ENCODE measurements at regions not wholly inside any gene's neighbourhood (a gene's known extent, or its start where the extent isn't known, plus 50 kb on each side); places are given as distances from the start of the nearest gene placed in this dataset.

DNA sequence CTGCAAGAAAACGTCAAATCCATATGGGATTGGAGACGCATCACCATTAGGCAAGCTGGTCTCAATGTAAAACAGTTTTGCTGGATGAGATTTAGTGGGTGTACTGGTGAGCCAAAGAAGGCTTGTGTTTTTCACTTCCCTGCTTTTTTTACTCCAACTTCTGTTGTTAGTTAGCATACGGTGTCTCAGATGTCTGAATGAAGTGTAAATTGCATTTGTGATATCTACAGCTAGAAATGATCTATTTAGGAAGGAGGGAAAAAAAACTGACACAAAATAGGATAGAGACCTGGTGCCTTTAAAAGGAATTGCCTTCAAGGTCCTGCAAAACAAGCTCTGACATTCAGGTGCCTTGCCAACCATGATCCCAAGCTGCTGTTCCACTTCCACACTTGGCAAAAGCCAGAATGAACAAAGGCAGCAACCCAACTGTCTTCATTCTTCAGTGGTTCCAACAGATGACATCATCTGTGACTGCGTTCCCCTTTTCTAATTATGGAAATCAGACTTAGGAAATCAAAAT is 104.2 kb upstream of the RAI14 start:
- in situ Hi-C loops (cut with MboI) (no loop called here), intact Hi-C loops (cut with micrococcal nuclease) (no loop called here)
- Histone ChIP-seq H3K9ac (ENCODE audit: insufficient read depth in 1 of 2, low read depth in 2 of 2, low read length in 2 of 2) (no peak overlapping the region), H3K27ac (ENCODE audit: extremely low read depth, low read depth, low read length) (no peak overlapping the region), H3K9me1 (ENCODE audit: control insufficient read depth, insufficient read depth, low read length) (no peaks in the 10 kb centered on the region), H3K27me3 (ENCODE audit: control insufficient read depth in 2 of 2, insufficient read depth in 2 of 2, low read length in 2 of 2) (peaks cover 2 to 3% of the 10 kb centered on the region in 2 experiments; a peak in 2 of 5 replicates), H4K20me1 (replicated peaks; ENCODE audit: control insufficient read depth, insufficient read depth, low read length) (0 out of 2 replicates have a peak, but pooled peaks cover 2% of the 10 kb centered on the region), H3K4me3 (no peak overlapping the region), H2AFZ (ENCODE audit: low read depth, low read length) (peak overlapping the region; percentile 23; the same call in 1 of the 2 replicates), H3K79me2 (ENCODE audit: control insufficient read depth, insufficient read depth, low read length) (no peaks in the 10 kb centered on the region), H3K36me3 (ENCODE audit: control insufficient read depth, insufficient read depth, low read length) (no peaks in the 10 kb centered on the region), H3K4me2 (ENCODE audit: insufficient read depth, low read length) (no peak overlapping the region), H3K9me3 (replicated peaks; ENCODE audit: control insufficient read depth, insufficient read depth, low read depth, low read length) (peaks cover 8% of the 10 kb centered on the region), H3K4me1 (replicated peaks in 1 of 2; ENCODE audit: control insufficient read depth in 2 of 2, insufficient read depth in 2 of 2, low read length in 2 of 2) (peaks cover 3 to 18% of the 10 kb centered on the region in 2 experiments; a peak in 3 of 5 replicates)
- DNase-seq (ENCODE audit: extremely low read depth in 1 of 4, low spot score in 3 of 4) (no peak), FAIRE-seq (no peak), ATAC-seq (no peak)
- TF ChIP-seq, protein P1, sequence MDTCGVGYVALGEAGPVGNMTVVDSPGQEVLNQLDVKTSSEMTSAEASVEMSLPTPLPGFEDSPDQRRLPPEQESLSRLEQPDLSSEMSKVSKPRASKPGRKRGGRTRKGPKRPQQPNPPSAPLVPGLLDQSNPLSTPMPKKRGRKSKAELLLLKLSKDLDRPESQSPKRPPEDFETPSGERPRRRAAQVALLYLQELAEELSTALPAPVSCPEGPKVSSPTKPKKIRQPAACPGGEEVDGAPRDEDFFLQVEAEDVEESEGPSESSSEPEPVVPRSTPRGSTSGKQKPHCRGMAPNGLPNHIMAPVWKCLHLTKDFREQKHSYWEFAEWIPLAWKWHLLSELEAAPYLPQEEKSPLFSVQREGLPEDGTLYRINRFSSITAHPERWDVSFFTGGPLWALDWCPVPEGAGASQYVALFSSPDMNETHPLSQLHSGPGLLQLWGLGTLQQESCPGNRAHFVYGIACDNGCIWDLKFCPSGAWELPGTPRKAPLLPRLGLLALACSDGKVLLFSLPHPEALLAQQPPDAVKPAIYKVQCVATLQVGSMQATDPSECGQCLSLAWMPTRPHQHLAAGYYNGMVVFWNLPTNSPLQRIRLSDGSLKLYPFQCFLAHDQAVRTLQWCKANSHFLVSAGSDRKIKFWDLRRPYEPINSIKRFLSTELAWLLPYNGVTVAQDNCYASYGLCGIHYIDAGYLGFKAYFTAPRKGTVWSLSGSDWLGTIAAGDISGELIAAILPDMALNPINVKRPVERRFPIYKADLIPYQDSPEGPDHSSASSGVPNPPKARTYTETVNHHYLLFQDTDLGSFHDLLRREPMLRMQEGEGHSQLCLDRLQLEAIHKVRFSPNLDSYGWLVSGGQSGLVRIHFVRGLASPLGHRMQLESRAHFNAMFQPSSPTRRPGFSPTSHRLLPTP (IDR thresholded peaks at IDR 0.05; ENCODE audit: borderline replicate concordance, extremely low read depth, insufficient read length): no peak
- TF ChIP-seq, protein P2, sequence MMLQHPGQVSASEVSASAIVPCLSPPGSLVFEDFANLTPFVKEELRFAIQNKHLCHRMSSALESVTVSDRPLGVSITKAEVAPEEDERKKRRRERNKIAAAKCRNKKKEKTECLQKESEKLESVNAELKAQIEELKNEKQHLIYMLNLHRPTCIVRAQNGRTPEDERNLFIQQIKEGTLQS (IDR thresholded peaks at IDR 0.05): peak; percentile 52
- TF ChIP-seq, protein P2 (CRISPR knock-in tag; conservative IDR thresholded peaks at IDR 0.05): no peak
- ChIA-PET CTCF (ENCODE audit: low intra/inter-chr PET ratio) (no interaction called here), POLR2A (interaction anchor here (0.7 to 0.9 kb wide), 2 partner anchors 14 to 23 kb away, joined by 3 read pairs; no protein-coding TSS in a partner anchor)
- no TSS peak for BruUV-seq (replicated peaks)
- WGBS (ENCODE audit: insufficient coverage, low coverage, missing lambda C conversion rate): 56% methylated on average over 4 of the region's 4 CpGs

Data from K562 (cell line).